ENCODE measurements at regions not wholly inside any gene's neighbourhood (a gene's known extent, or its start where the extent isn't known, plus 50 kb on each side); places are given as distances from the start of the nearest gene placed in this dataset.

DNA sequence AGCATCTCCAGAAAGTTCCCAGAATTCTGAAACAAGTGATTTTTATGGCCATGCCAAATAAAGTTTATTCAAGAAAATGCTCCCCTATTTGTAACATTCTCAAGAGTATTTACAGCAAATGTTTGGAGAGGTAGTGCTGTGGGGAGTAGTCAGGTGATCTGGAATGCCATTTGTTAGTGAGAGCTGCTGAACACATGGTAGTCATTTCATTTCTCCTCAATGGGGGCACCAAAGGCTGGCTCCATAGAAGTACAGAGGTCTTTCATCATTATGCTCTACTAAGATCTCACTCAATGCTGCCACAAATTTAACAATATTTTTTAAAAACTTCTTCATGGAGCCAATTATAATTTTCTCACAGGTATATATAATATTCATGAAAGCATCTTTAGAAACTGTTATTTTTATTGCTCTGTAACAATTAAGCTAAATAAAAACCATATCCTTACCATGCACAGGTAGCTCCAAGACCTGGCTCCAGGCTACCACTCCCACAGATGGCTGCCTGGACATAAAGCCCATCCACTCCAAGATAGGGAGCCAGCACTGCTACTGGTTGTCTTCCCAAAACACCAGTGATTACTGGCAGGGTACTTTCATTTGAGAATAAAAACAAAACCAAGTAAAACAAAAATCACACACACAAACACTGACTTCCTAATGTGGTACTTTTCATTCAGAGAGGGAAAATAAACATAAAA, 200.8 kb downstream of the PLK2 start:
- H3K36me3 Mint-ChIP-seq (ENCODE audit: low read depth): no peaks in the 10 kb centered on the region
- no peak for DNase-seq (ENCODE audit: low spot score)
- intact Hi-C loops (cut with micrococcal nuclease): no loop called here
- H3K27me3 Mint-ChIP-seq (ENCODE audit: low read depth): no peaks in the 10 kb centered on the region
- H3K4me3 Mint-ChIP-seq (ENCODE audit: low read depth): no peak overlapping the region
- H3K4me1 Mint-ChIP-seq (ENCODE audit: low read depth): no peaks in the 10 kb centered on the region
- no peak overlapping the region for H3K27ac Mint-ChIP-seq
- H3K9me3 Mint-ChIP-seq: no peaks in the 10 kb centered on the region

DNA sequence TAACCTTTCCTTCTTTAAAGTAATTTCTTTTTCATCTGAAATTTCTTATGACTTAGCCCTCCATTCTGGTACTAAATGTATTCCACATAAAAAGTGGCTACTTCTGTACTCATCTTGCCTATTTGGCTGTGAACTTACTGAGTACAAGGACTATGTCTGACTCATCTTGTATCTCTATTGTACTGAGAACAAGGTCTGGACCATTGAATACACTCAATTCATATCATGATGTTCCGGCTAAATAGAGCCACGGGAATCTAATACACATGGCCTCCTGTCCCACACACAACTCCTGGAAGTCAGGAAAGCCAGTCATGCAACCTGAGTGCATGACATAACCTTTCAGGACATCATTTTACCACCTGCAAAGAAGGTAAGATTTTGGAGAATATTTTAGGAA, 203.9 kb downstream of the PLK2 start:
- Mint-ChIP-seq H3K9me3 (no peaks in the 10 kb centered on the region), H3K36me3 (ENCODE audit: low read depth) (no peaks in the 10 kb centered on the region)
- intact Hi-C loops (cut with micrococcal nuclease): no loop called here

DNA sequence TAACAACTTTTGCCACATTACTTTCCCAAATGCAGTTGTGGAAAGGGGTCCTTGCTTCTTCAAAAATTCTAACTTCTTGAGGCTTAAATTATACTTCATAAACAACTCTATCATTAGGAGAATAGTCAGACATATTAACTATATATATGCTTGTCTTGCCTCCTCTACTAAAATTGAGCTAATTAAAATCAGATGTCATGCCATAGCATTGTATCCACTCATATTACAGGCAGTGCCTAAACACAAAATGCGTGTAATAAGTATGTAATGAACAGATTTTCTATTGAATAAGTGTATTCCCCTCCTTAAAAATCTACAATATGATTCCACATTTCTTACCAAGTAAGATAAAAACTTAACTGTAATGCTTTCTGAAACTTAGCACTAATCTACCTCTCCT, 204.5 kb downstream of the PLK2 start:
- Mint-ChIP-seq H3K27ac (no peak overlapping the region), H3K4me3 (ENCODE audit: low read depth) (no peak overlapping the region), H3K9me3 (no peaks in the 10 kb centered on the region), H3K27me3 (ENCODE audit: low read depth) (no peaks in the 10 kb centered on the region), H3K4me1 (ENCODE audit: low read depth) (no peaks in the 10 kb centered on the region), H3K36me3 (ENCODE audit: low read depth) (no peaks in the 10 kb centered on the region)
- intact Hi-C loops (cut with micrococcal nuclease): no loop called here
- no peak for DNase-seq (ENCODE audit: low spot score)

More for the DNA sequence above, 203.9 kb downstream of the PLK2 start:
- H3K27ac Mint-ChIP-seq: no peak overlapping the region
- no peaks in the 10 kb centered on the region for H3K27me3 Mint-ChIP-seq (ENCODE audit: low read depth)
- H3K4me1 Mint-ChIP-seq (ENCODE audit: low read depth): no peaks in the 10 kb centered on the region
- no peak overlapping the region for H3K4me3 Mint-ChIP-seq (ENCODE audit: low read depth)
- DNase-seq (ENCODE audit: low spot score): no peak

DNA sequence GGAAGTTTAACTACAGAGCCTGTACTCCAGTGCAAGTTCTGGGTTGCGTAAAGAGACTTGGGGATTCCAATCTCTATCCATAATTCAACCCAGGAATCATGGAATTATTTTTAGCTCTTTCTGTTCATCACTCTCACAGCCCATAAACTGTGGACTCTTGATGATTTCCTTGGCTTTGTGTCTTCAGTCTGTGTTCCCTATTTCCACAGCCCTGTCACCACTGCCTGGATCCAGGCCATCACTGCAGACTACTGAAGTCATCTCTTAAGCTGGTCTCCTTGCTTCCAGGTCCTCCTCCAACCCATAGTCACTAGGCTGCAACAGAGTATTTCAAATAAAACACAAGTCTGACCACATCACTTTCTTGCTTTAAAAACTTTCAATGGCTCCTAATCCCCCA, 211.7 kb downstream of the PLK2 start:
- no peaks in the 10 kb centered on the region for H3K9me3 Mint-ChIP-seq
- no peak overlapping the region for H3K27ac Mint-ChIP-seq
- intact Hi-C loops (cut with micrococcal nuclease): no loop called here
- no peaks in the 10 kb centered on the region for H3K36me3 Mint-ChIP-seq (ENCODE audit: low read depth)
- DNase-seq (ENCODE audit: low spot score): no peak
- H3K4me3 Mint-ChIP-seq (ENCODE audit: low read depth): no peak overlapping the region
- no peaks in the 10 kb centered on the region for H3K27me3 Mint-ChIP-seq (ENCODE audit: low read depth)
- H3K4me1 Mint-ChIP-seq (ENCODE audit: low read depth): no peaks in the 10 kb centered on the region

GRCh38 chr5:58246461-58246944, 213.4 kb downstream of the PLK2 start:
- H3K36me3 Mint-ChIP-seq (ENCODE audit: low read depth): no peaks in the 10 kb centered on the region
- H3K27me3 Mint-ChIP-seq (ENCODE audit: low read depth): no peaks in the 10 kb centered on the region
- no peak overlapping the region for H3K27ac Mint-ChIP-seq
- no peak for DNase-seq (ENCODE audit: low spot score)
- intact Hi-C loops (cut with micrococcal nuclease): no loop called here
- H3K4me3 Mint-ChIP-seq (ENCODE audit: low read depth): no peak overlapping the region
- no peaks in the 10 kb centered on the region for H3K4me1 Mint-ChIP-seq (ENCODE audit: low read depth)
- no peaks in the 10 kb centered on the region for H3K9me3 Mint-ChIP-seq

- Mint-ChIP-seq H3K36me3 (ENCODE audit: low read depth) (no peaks in the 10 kb centered on the region), H3K27ac (no peak overlapping the region), H3K4me1 (ENCODE audit: low read depth) (no peaks in the 10 kb centered on the region), H3K27me3 (ENCODE audit: low read depth) (no peaks in the 10 kb centered on the region), H3K4me3 (ENCODE audit: low read depth) (no peak overlapping the region), H3K9me3 (no peaks in the 10 kb centered on the region)
- intact Hi-C loops (cut with micrococcal nuclease): no loop called here
- DNase-seq (ENCODE audit: low spot score): no peak
Observed at GRCh38 chr5:58245476-58245840, 214.4 kb downstream of the PLK2 start.

- no peaks in the 10 kb centered on the region for H3K4me1 Mint-ChIP-seq (ENCODE audit: low read depth)
- no peak overlapping the region for H3K27ac Mint-ChIP-seq
- H3K9me3 Mint-ChIP-seq: no peaks in the 10 kb centered on the region
- no peaks in the 10 kb centered on the region for H3K27me3 Mint-ChIP-seq (ENCODE audit: low read depth)
- no peak overlapping the region for H3K4me3 Mint-ChIP-seq (ENCODE audit: low read depth)
- no peaks in the 10 kb centered on the region for H3K36me3 Mint-ChIP-seq (ENCODE audit: low read depth)
- DNase-seq (ENCODE audit: low spot score): no peak
- intact Hi-C loops (cut with micrococcal nuclease): no loop called here
Observed at GRCh38 chr5:58244819-58245475, 214.9 kb downstream of the PLK2 start.

- no peak overlapping the region for H3K27ac Mint-ChIP-seq
- no peak for DNase-seq (ENCODE audit: low spot score)
- no peaks in the 10 kb centered on the region for H3K9me3 Mint-ChIP-seq
- no peaks in the 10 kb centered on the region for H3K36me3 Mint-ChIP-seq (ENCODE audit: low read depth)
- no peaks in the 10 kb centered on the region for H3K4me1 Mint-ChIP-seq (ENCODE audit: low read depth)
- intact Hi-C loops (cut with micrococcal nuclease): no loop called here
- no peaks in the 10 kb centered on the region for H3K27me3 Mint-ChIP-seq (ENCODE audit: low read depth)
- no peak overlapping the region for H3K4me3 Mint-ChIP-seq (ENCODE audit: low read depth)
Observed at GRCh38 chr5:58241389-58241788, 218.5 kb downstream of the PLK2 start.

GRCh38 chr5:58240322-58240721, 219.6 kb downstream of the PLK2 start:
- Mint-ChIP-seq H3K4me3 (ENCODE audit: low read depth) (no peak overlapping the region), H3K9me3 (no peaks in the 10 kb centered on the region), H3K27ac (no peak overlapping the region), H3K36me3 (ENCODE audit: low read depth) (no peaks in the 10 kb centered on the region), H3K4me1 (ENCODE audit: low read depth) (no peaks in the 10 kb centered on the region), H3K27me3 (ENCODE audit: low read depth) (no peaks in the 10 kb centered on the region)
- intact Hi-C loops (cut with micrococcal nuclease): no loop called here
- no peak for DNase-seq (ENCODE audit: low spot score)

GRCh38 chr5:58239731-58240130, 220.2 kb downstream of the PLK2 start:
- Mint-ChIP-seq H3K27me3 (ENCODE audit: low read depth) (no peaks in the 10 kb centered on the region), H3K4me3 (ENCODE audit: low read depth) (no peak overlapping the region), H3K4me1 (ENCODE audit: low read depth) (no peaks in the 10 kb centered on the region), H3K27ac (no peak overlapping the region), H3K9me3 (no peaks in the 10 kb centered on the region), H3K36me3 (ENCODE audit: low read depth) (no peaks in the 10 kb centered on the region)
- DNase-seq (ENCODE audit: low spot score): no peak
- intact Hi-C loops (cut with micrococcal nuclease): no loop called here

DNA sequence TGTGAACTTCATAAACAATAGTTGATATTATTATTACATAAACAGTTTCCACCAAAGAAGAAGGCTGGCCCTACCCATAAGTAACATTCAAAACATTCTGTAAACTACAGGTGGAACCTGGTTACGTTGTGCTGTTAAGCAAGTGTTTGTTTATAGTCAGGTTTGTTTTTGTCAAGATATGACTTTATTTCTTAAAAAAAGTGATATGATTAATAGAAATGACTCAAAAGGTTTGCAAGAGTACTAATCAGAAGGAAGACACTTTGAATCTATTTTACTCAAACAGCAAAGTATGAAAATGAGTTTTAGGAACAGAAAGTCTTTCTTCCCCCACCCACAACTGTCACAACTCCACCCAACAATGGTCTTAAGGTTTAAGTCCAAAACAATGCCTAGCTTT, 220.8 kb downstream of the PLK2 start:
- no peak overlapping the region for H3K4me3 Mint-ChIP-seq (ENCODE audit: low read depth)
- H3K27me3 Mint-ChIP-seq (ENCODE audit: low read depth): peaks cover 2% of the 10 kb centered on the region
- no peak for DNase-seq (ENCODE audit: low spot score)
- no peak overlapping the region for H3K27ac Mint-ChIP-seq
- H3K4me1 Mint-ChIP-seq (ENCODE audit: low read depth): no peaks in the 10 kb centered on the region
- no peaks in the 10 kb centered on the region for H3K9me3 Mint-ChIP-seq
- H3K36me3 Mint-ChIP-seq (ENCODE audit: low read depth): no peaks in the 10 kb centered on the region
- intact Hi-C loops (cut with micrococcal nuclease): no loop called here

DNA sequence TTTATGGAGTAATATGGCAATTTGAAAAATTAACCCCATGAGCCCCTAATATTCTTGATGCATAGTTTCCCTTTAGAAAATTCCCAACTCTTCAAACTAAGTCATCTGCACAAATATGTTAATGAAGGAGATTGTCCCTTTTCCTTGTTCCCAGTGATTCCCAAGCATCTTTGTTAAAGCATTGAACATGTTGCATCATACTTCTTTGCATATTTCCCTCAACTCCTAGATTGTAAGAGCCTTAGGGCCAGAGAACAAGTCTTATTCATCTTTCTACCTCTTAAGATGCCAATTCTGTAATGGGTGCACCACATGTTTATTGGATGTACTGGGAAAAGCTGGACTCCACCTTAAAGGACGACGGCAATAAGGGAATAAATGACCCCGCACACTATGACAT, 223.4 kb downstream of the PLK2 start:
- Mint-ChIP-seq H3K4me3 (ENCODE audit: low read depth) (no peak overlapping the region), H3K36me3 (ENCODE audit: low read depth) (no peaks in the 10 kb centered on the region), H3K27ac (no peak overlapping the region), H3K27me3 (ENCODE audit: low read depth) (peaks cover 2% of the 10 kb centered on the region), H3K9me3 (no peaks in the 10 kb centered on the region), H3K4me1 (ENCODE audit: low read depth) (no peaks in the 10 kb centered on the region)
- intact Hi-C loops (cut with micrococcal nuclease): no loop called here
- no peak for DNase-seq (ENCODE audit: low spot score)

- intact Hi-C loops (cut with micrococcal nuclease): no loop called here
- Mint-ChIP-seq H3K27ac (no peak overlapping the region), H3K4me1 (ENCODE audit: low read depth) (no peaks in the 10 kb centered on the region), H3K4me3 (ENCODE audit: low read depth) (no peak overlapping the region), H3K9me3 (no peaks in the 10 kb centered on the region), H3K27me3 (ENCODE audit: low read depth) (peaks cover 3% of the 10 kb centered on the region), H3K36me3 (ENCODE audit: low read depth) (no peaks in the 10 kb centered on the region)
- DNase-seq (ENCODE audit: low spot score): no peak
Observed at GRCh38 chr5:58235299-58235698, 224.6 kb downstream of the PLK2 start.
